Osteoblast (primary cell): ENCODE measurements at regions not wholly inside any gene's neighbourhood (a gene's known extent, or its start where the extent isn't known, plus 50 kb on each side); places are given as distances from the start of the nearest gene placed in this dataset.
"Not testable (repeated sequence)": the region's sequence is repeated elsewhere in the genome, so short reads cannot be mapped to it uniquely, and the experiment has no call there.

Experiments used
- DNase-seq: peaks from one replicate; pipeline ENCODE4 v3.0.0; 2011; ENCODE audit warnings: low spot score, mixed read lengths; ENCODE audit not compliant: insufficient read length; ENCODE audit errors: missing footprints
- H2AFZ ChIP-seq: 2 replicates; pipeline ENCODE4 v1.6.0; 2011; ENCODE audit warnings: mild to moderate bottlenecking, low read length
- H3K27ac ChIP-seq: 2 replicates; pipeline ENCODE4 v1.5.1; 2011; ENCODE audit warnings: mild to moderate bottlenecking, low read depth, low read length, moderate library complexity
- H3K27me3 ChIP-seq: 2 replicates; pipeline ENCODE4 v1.6.0; 2012; ENCODE audit warnings: mild to moderate bottlenecking, control low read depth, inconsistent platforms, low read length, moderate library complexity; ENCODE audit not compliant: insufficient read depth
- H3K36me3 ChIP-seq: 2 replicates; pipeline ENCODE4 v1.5.1; 2011; ENCODE audit warnings: mild to moderate bottlenecking, low read length, control low read depth, moderate library complexity; ENCODE audit not compliant: insufficient read depth
- H3K4me1 ChIP-seq: 2 replicates; pipeline ENCODE4 v1.5.1; 2011; ENCODE audit warnings: mild to moderate bottlenecking, low read length, control low read depth, moderate library complexity; ENCODE audit not compliant: insufficient read depth
- H3K4me2 ChIP-seq: 2 replicates; pipeline ENCODE4 v1.6.0; 2011; ENCODE audit warnings: mild to moderate bottlenecking, low read length; ENCODE audit not compliant: insufficient read depth
- H3K4me3 ChIP-seq: fragments of 200-600 bp; sonication (generic); 3 replicates; pipeline ENCODE4 v1.5.1; 2012; ENCODE audit warnings: mild to moderate bottlenecking, low read length, inconsistent platforms; ENCODE audit not compliant: insufficient read depth
- H3K79me2 ChIP-seq: 2 replicates; pipeline ENCODE4 v1.6.0; 2012; ENCODE audit warnings: mild to moderate bottlenecking, low read length, control low read depth, inconsistent platforms; ENCODE audit not compliant: insufficient read depth
- H3K9me3 ChIP-seq: 2 replicates; pipeline ENCODE4 v1.5.1; 2011; ENCODE audit warnings: low read depth, low read length, control low read depth
- H4K20me1 ChIP-seq: 2 replicates; pipeline ENCODE4 v1.6.0; 2012; ENCODE audit warnings: mild to moderate bottlenecking, low read length, control low read depth; ENCODE audit not compliant: insufficient read depth
- TF ChIP-seq, protein P1 (sequence below): IDR thresholded peaks from 2 replicates; pipeline ENCODE4 v1.5.1; 2011; ENCODE audit warnings: mild to moderate bottlenecking, low read depth, low read length, moderate library complexity; ENCODE audit errors: extremely low read depth

- peak; percentile 77 for DNase-seq
Measured at GRCh38 chr22:23393721-23394320, 186.3 kb downstream of the IGLL1 start.

GRCh38 chr22:23393199-23393598 is 186.9 kb downstream of the IGLL1 start:
- H4K20me1 ChIP-seq, H3K79me2 ChIP-seq, DNase-seq, H3K27me3 ChIP-seq, H3K9me3 ChIP-seq, H3K4me3 ChIP-seq, H3K27ac ChIP-seq, H2AFZ ChIP-seq, H3K4me2 ChIP-seq, H3K4me1 ChIP-seq, H3K36me3 ChIP-seq: not testable (repeated sequence)

More at GRCh38 chr22:23393721-23394320, 186.3 kb downstream of the IGLL1 start:
- H2AFZ ChIP-seq: no peak overlapping the region
- no peaks in the 10 kb centered on the region for H3K27me3 ChIP-seq
- no peaks in the 10 kb centered on the region for H3K9me3 ChIP-seq
- no peaks in the 10 kb centered on the region for H3K36me3 ChIP-seq
- H3K4me2 ChIP-seq: no peak overlapping the region
- no peak overlapping the region for H3K4me3 ChIP-seq
- no peaks in the 10 kb centered on the region for H3K4me1 ChIP-seq
- no peaks in the 10 kb centered on the region for H4K20me1 ChIP-seq
- no peak overlapping the region for H3K27ac ChIP-seq
- no peaks in the 10 kb centered on the region for H3K79me2 ChIP-seq
- TF ChIP-seq, protein P1, sequence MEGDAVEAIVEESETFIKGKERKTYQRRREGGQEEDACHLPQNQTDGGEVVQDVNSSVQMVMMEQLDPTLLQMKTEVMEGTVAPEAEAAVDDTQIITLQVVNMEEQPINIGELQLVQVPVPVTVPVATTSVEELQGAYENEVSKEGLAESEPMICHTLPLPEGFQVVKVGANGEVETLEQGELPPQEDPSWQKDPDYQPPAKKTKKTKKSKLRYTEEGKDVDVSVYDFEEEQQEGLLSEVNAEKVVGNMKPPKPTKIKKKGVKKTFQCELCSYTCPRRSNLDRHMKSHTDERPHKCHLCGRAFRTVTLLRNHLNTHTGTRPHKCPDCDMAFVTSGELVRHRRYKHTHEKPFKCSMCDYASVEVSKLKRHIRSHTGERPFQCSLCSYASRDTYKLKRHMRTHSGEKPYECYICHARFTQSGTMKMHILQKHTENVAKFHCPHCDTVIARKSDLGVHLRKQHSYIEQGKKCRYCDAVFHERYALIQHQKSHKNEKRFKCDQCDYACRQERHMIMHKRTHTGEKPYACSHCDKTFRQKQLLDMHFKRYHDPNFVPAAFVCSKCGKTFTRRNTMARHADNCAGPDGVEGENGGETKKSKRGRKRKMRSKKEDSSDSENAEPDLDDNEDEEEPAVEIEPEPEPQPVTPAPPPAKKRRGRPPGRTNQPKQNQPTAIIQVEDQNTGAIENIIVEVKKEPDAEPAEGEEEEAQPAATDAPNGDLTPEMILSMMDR: no peak

DNA sequence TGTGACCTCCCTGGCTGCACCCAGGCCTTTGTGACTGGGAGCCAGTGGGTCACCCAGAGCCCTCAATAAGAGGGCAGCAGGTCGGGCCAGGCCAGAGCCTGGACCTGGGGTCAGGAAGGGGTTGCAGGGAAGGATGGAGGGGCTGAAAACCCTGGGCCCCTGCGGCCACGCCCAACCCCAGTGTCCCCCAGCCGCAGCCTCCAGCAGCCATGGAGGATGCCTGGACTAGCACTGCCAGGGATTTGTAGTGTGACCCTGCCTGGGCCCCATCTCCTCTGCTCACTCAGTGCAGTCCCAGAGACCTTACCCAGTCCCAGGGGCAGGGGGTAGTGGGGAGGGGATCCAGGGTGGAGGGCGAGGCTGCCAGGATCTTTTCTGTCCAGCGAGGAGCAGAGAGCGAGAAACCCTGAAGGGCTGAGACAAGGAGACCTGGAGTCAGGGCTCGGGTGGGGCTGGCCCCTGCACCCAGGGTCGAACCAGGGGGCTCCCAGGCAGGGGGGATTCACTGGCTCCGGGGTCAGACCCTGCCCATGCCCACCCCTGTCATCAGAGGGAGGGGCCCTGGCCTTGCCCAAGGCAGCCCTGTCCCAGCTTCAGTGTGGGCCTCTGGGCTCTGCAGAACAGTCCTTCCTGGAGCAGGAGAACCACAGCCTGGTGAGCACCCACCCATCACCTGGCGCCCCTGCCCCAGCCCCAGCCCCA is 187.5 kb downstream of the IGLL1 start:
- H3K36me3 ChIP-seq: no peaks in the 10 kb centered on the region
- TF ChIP-seq, protein P1: no peak
- no peaks in the 10 kb centered on the region for H3K9me3 ChIP-seq
- H3K27ac ChIP-seq: no peak overlapping the region
- H3K4me3 ChIP-seq: no peak overlapping the region
- H3K4me2 ChIP-seq: no peak overlapping the region
- DNase-seq: peak; percentile 86
- H3K27me3 ChIP-seq: no peaks in the 10 kb centered on the region
- no peaks in the 10 kb centered on the region for H3K79me2 ChIP-seq
- no peaks in the 10 kb centered on the region for H4K20me1 ChIP-seq
- H3K4me1 ChIP-seq: no peaks in the 10 kb centered on the region
- H2AFZ ChIP-seq: no peak overlapping the region

- no peak for DNase-seq
- Histone ChIP-seq H3K79me2 (no peaks in the 10 kb centered on the region), H3K4me1 (no peaks in the 10 kb centered on the region), H3K4me2 (no peak overlapping the region), H3K27me3 (no peaks in the 10 kb centered on the region), H4K20me1 (no peaks in the 10 kb centered on the region), H2AFZ (no peak overlapping the region), H3K27ac (no peak overlapping the region), H3K9me3 (no peaks in the 10 kb centered on the region), H3K4me3 (no peak overlapping the region), H3K36me3 (no peaks in the 10 kb centered on the region)
- TF ChIP-seq, protein P1: no peak
Measured at GRCh38 chr22:23391022-23391421, 189.1 kb downstream of the IGLL1 start.
